Right lung (tissue), 2 donors: ENCODE measurements at regions not wholly inside any gene's neighbourhood (a gene's known extent, or its start where the extent isn't known, plus 50 kb on each side); places are given as distances from the start of the nearest gene placed in this dataset.

Source experiments
- DNase-seq, 2 donors: peaks; one replicate each; pipeline ENCODE4 v3.0.0-alpha.2; 2013

GRCh38 chr4:63814171-63814964, 594.9 kb downstream of the TECRL start:
- no peak for DNase-seq

GRCh38 chr4:63799166-63799565, 610.1 kb downstream of the TECRL start:
- DNase-seq: no peak

GRCh38 chr4:63795301-63795700, 613.9 kb downstream of the TECRL start:
- DNase-seq: no peak

DNA sequence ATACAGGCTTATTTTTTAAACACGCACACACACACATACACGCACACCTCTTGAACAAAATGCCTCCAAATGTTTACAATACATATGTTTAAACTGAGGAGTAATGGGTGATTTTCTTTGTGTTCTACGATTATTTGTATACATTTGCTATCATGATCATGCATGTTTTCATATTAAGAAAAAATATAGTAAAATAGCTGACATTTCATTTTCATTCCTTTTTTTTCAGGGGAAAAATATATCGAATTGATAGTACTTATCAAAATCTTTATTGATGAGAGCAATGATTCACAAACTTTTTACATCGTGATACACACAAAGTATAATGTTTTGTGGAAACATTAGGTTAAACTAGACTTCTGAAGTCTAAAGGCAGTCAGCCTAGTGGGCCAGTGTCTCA, 618.9 kb downstream of the TECRL start:
- no peak for DNase-seq

GRCh38 chr4:63788271-63788670, 621.0 kb downstream of the TECRL start:
- DNase-seq: no peak

DNA sequence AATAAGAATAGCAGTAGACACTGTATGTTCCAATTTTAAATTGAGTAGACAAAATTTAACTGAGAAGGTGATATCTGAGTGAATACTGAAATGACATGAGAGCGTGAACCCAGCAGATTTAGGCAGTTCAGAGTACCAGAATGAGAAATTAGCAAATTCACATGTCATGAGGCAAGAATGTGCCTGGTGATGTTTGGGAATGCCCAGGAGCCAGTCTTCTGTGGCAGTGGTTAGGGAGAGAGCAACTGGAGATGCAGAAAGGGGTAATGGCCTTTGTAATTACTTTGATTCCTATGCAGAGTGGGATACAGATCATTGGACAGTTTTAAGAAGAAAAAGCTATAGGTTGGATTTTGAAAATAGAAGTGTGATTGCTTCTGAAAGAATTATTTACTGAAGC, 621.9 kb downstream of the TECRL start:
- no peak for DNase-seq

DNA sequence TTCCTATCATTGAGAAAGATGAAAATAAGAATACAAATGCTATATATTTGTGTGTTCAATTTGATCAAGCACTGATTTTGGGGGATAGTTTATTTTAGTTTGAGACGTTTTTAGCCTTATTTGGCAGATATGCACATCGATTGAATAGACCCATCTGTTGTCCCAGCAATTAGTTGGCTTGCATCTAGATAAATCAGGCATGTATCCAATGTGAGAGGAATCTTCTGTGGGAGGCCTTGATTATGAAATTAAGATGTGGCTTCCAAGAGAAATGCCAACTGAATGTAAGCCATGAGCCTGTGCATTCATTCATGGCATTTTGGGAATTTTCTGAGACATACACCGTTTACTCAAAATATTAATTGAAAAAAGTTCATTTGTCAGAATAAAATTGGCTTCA, 623.1 kb downstream of the TECRL start:
- peak; percentile 13 to 25 for DNase-seq

DNA sequence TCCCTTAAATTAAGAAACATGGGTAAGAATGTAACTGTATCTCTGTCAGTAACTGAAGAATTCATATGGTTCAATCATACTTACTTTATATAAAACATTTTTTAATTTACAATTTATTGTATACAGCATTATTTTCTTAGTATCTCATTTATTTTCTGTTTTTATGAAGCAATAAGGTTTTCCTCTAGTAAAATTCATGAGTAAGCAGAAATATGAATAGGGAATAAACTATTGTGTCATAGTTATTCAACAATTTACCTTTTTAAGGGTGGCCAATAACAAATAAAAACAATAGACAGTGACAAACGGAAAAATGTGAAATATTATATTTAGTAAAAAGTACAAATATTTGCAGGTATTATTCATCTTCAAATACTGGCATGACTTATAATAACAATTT, 624.4 kb downstream of the TECRL start:
- no peak for DNase-seq

GRCh38 chr4:63777601-63778000, 631.6 kb downstream of the TECRL start:
- no peak for DNase-seq

GRCh38 chr4:63764400-63764799, 644.9 kb downstream of the TECRL start:
- DNase-seq: no peak

DNA sequence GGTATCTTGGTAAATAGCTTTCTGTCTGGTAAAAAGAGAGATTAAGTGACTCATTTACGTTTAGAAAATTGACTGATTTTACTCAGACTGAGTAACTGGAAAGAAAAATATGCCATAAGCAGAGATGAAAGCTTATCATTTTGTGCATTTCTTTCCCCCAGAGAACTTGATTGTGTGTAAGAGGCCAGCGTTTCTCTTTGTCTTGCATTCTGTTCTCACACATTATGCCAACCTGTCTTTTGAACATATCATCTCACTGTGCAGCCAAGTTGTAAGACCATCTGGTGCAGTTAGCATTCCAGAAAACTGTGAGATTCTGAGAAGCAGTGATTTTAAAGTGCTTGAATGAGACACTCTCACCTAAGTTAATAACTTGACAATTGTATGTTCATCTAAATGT, 651.3 kb downstream of the TECRL start:
- DNase-seq: no peak

DNA sequence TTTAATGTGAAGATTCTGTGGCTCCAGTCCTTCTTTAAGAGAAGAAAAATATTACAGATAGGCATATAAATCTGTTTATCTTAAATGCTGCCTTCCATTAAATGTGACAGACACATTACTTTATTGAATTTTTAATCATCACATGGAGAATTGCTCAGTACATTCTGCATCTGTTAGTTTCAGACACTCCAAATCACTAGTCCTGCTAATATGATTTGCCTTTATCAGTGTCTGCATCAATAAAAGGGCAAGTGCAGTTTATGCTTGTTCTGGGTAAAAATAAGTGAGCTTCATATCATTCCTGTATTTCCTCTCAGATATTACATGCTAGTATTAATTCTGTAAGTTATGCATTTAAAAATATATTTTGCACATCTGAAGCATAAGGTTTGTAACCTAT, 666.4 kb downstream of the TECRL start:
- no peak for DNase-seq

- DNase-seq: no peak
Measured at GRCh38 chr4:63729519-63729918, 679.7 kb downstream of the TECRL start.

DNA sequence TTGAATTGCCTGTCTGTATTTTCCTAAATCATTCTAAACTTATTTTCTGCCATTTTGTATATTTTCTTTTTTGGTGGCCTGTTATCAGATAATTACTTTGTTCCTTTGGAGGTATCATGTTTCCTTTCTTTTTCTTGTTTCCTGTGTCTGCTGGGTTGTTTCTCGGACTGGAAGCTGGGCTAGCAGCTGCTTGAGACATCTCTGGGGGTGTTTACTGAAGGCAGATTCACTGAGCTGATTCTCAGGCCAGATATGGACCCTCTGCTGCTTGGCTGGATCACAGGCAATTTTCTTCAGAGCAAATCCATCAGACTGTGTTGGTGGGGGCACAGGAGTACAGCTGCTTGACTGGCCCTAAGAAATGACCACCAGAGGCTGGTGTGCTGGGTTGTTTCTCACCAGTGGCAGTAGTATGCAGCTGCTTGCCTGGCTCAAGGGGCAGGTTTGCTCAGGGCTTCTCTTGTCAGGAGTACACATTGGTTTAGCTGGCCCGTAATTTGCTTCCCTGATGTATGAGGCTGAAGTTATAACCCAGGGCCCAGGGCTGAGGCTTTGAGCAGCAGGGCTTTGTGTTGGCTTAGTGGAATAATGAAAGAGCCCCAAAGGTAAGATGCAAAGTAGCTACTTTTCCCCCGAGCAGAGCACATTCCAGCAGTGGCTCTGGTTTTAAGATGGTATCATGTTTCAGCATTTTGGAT, 680.6 kb downstream of the TECRL start:
- DNase-seq: no peak

- peak in 1 of 2 donors; percentile 1 for DNase-seq
Measured at GRCh38 chr4:63717384-63717783, 691.9 kb downstream of the TECRL start.

DNA sequence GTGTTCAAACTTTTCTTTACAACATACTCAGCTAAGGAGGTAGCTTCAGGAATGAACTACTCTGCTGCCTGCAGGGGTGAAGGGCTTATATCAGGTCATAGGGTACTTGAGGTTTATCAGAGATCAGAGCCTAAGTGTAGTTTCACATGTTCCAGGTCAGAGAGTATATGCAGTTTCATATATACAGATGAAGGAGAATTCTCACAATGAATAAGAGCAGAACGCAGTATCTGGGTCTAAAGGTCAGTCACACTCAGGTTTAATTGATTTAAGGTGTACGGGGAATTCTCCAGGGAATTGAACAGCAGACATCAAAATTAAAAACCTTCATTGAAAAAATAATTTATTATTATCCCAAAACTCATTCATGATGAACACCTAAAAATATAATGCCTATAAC, 700.6 kb downstream of the TECRL start:
- DNase-seq: no peak

DNA sequence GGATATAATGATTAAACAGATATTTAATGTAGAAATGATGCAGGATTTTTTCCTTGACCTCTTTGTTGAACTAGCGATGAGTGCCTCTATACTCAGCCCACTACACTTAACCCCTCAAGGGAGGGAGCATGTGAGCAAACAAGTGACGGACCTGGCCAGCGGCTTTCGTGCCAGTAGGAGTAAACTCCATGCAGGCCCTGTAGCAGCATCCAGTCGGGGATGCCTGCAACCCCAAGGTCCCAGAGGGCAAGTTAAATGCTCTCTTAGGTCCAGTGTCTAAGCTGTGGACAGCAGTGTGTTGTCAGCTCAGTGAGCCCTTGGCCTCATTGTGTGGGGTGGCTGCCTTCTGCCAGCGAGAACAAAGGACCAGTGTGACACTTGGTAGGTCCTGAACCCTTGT, 708.7 kb downstream of the TECRL start:
- no peak for DNase-seq

GRCh38 chr4:63693321-63693720, 715.9 kb downstream of the TECRL start:
- DNase-seq: no peak

DNA sequence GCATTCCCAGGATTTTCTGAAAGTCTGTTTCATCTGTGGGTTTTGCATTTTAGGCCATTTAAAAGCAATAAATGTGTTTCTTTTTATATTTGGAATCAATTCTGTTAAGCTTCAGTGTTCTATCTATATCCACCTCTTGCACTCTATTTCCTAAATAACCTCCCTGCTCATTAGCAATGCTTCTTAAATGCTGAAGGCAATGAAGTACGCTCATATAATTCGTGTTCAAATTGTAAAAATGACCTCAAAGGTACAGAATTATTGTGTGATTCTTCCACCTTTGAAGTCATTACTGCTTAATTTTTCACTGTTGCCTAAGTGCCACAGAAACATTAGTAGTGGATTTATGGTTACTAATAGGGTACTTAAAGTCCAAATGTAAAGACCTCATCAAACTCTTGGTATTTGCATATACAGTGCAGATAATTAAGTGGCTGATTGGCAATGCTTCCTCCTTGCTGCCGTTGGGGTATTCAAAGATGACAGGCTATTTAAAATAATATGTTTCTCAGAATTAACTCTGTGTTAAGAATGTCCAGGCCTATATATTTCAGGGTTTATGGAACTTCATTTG, 730.8 kb downstream of the TECRL start:
- no peak for DNase-seq

DNA sequence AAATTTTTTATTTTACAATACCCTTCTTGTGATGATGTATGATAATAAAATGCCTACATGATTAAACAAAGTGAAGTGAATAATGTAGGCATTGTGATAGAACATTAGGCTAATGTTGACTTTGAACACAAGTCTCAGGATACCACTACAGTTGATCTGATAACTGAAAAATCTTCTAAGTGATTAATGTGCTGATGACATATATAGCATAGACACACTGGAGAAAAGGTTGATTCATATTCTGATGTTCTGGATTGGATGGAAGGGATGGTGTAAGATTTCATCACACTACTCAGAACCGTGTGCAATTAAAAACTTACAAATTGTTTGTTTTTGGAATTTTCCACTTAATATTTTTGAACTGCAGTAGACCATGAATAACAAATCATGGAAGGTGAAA, 738.5 kb downstream of the TECRL start:
- no peak for DNase-seq

DNA sequence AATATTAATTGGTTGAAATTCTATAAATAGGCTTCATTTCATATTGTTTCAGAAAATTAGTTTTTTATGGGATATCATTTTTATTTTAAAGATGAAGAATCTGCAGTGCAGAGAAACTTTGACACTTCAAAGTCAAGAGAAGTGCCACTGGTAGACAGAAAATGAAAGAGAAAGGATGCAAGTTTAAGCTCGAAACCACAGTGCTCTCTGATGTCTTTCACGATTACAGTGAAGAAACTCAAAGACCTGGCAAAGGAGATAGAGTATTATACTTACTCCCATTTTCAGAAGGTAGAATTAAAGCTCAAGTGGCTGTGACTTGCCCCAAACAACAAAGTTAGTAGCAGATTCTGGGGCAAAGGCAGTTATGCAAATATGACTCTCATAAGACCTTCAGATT, 745.4 kb downstream of the TECRL start:
- DNase-seq: no peak

GRCh38 chr4:63644396-63644795, 764.9 kb downstream of the TECRL start:
- DNase-seq: peak; percentile 23 to 26

DNA sequence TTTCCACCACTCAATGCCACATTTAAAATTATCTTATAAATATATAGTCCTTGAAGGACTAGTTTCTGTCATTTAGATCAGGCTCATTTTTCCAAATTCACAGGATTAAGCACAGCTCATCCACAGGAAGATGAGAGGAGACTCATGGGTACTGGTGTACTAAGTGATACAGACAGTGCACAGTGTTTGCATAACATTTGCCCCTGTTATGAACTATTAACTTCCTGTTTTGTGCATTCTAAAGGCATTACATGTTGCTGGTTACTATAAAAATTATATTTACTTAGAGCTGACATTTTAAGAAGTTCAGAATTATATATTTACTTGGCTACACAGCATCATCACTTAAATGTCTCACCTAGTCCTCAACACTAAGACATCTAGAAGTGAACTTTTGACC, 772.0 kb downstream of the TECRL start:
- DNase-seq: no peak
